ENCODE measurements at regions not wholly inside any gene's neighbourhood (a gene's known extent, or its start where the extent isn't known, plus 50 kb on each side); places are given as distances from the start of the nearest gene placed in this dataset.

DNA sequence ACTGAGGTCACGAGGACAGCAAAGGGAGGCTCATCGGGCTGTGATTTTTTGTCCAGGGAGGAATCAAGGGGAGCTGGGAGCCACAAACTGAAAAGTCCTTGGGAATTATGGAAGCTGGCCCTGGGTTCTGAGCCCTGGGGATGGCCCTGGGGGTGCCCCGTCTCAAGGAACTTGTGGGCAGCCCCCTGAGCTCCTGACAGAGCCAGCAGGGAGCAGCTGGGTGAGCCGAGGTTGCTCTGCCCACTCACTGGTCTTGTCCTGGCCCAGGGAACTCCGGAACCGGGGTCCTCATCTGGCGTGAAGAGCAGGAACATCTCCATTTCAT lies 61.3 kb upstream of the HDAC4 start:
- no peak for DNase-seq

DNA sequence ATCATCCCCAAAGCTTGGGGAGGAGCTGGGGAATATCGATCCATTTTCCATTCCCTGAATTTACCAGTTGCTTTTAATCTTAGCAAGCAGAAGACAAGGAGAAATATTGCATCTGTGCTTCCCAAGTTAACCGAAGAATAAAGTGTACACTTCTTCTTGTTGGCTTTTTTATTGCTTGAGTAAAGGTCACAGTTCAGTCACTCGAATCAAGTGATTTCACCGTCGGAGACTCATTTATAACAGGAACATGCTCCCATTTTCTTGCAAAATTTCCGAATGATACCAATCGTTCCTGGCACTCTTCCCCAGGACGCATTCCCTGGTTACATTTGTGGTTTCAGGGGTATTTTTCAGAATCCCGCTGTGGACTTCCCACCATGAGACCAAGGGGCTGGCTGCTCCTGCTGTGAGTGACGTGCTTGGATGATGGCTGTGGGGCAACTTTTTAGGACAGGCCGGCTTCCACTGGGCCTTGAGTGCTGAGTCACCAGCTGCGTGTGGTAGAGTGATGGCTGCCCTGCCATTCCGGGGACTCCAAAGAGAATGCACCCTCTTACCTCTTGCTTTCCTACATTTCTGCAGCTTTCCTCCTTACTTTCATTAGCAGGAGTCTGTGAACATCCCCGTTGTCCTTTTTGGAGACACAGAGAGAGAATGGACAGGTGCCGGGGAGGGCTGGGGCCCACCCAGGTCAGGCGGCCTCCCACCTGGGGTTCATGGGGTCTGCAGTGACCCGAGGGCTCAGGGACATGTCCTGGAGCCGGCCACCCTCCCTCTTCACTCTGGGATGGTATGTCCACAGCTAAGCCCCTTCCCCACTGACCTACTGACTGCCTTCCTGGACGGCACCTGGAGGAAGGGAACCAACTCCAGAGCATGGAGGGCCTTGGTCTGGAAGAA lies 60.7 kb upstream of the HDAC4 start:
- no peak for DNase-seq

DNA sequence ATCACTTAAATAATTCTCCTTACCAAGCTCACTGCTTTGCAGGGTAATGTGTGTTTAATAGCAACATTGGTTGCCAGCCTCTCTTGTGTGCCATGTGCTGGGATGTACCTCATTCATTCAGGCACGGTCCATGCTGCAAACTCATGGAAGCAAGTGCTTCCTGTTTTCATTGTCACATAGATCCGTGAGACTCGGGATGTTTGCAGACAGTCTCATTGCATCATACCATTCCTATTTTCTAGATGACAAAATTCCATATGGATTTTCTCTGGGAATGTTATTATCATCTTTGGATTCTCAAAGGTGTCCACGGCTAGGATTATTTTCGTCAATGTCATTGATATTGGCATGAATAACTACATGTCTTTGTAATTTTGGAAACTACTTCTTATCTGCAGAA lies 60.0 kb upstream of the HDAC4 start:
- DNase-seq = no peak

DNA sequence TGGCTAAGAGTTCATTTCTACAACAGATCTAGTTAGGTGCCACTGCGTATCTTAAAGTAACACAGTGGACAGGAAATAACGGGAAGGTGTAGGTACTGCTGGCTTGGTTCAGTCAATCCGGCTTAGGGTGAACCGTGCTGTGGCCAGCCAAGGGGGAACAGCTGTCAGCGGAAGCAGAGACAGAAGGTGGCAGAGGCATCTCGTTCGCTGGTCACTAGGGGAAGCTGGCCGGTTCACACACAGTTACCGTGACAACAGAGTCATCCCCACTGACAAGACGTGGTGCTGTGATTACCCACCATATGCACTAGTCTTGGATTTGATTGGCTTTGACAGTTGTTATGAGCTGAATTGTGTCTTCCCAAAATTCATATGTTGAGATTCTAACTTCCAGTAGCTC lies 58.8 kb upstream of the HDAC4 start:
- DNase-seq = no peak

DNA sequence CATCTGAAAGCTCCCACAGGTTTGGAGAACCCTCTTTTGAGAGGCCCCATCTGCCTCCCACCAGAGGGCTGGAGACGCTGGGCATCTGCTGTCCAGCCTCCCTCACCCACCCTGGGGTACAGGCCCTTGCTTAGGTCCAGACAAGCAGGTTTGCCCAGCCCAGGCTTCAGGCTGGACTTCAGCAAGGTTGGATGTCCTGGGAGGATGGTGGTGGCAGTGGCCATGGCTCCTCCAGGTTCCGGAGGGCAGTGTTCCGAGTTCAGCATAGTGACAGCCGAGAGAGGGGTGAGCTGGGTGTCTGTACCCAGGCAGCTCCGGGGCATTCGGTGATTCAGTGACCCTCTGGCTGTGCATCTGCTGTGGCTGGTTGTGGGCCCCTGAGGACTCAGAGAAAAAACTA lies 58.2 kb upstream of the HDAC4 start:
- DNase-seq = no peak

DNA sequence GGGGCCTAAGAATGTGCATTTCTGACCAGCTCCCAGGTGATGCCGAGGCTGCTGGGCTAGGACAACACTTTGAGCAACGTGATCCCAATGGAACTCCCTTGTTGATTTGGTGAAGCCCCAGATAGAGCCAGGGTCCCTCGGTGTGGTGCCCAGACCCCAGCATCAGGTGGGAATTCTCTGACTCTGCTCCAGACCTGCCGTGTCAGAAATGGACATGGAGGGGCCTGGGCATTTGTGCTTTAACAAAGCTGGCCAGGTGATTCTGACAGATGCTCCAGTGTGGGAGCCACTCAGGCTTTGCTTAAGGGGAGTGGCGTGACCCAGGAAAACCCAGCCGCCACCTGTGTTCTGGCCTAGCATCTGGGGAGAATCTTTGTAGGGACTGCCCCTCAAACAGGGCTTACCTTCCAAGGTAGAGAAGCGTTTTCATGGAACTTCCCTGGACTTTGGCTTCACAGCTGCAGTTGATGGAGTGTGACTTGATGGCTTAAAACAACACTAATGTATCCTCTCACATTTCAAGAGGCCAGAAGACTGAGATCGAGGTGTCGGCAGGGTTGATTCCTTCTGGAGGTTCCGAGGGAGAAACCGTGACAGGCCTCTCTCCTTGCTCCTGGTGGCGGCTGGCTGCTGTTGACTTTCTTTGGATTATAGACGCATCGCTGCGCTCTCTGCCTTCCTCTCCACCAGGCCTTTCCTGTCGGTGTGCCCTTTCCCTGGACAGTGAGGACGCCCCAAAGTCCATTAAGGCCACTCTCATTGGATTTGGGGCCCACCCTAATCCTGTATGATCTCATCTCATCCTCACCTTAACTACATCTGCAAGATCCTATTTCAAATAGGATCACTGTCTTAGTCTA lies 57.0 kb upstream of the HDAC4 start:
- no peak for DNase-seq

DNA sequence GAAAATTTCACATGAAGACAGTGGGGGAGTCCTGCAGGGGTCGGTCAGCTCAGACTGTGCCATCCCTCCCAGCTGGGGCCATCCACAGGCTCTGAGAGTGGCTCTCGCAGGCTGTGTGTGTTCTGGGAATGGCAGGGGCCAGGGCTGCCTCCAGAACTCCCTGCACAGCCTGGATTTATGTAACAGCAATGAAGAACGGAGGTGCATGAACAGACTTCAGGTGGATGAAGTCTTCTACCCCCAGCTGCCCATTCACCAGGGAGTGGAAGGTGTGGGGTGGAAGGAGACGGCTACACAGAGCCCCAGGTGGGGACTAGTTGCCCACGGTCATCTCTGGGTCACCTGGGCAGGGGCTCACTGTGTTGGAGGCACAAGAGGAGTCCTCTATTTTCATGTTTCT lies 56.1 kb upstream of the HDAC4 start:
- DNase-seq = no peak

DNA sequence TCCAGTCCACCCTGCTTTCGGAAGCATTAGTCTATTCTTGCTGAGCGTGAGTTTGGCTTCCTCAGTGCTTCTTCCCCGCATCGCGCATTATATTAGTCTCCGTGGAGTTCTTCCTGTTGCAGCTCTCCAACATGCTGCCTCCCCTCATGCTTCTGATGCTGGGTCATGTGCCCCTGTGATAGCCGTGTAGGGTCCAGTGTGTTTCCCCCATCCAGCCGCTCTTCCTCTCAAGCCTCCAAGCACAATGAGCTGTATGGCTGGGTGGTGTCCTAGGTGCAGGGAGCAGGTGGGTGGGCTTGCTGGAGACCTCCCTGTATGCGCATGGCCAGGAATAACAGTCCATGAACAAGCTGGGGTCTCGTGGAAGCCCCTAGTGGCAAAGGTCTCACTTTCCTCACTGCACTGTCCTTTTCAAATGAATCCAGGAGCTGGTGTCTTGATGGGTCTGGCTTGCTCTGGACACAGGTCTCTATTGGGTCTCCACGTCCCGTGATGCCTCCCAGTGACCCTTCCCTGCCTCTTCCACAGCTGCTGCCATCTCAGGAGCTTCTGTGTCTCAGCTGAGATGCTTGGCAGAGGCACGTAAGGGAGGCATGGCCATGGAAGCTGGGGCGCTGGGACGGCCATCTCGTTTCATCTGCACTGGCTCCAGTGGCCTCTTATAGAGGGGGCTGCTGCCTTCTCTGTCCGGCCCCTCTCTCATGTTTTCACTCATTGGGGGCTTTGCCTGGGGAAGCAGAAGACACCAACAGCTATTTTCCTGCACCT lies 54.8 kb upstream of the HDAC4 start:
- DNase-seq = no peak

DNA sequence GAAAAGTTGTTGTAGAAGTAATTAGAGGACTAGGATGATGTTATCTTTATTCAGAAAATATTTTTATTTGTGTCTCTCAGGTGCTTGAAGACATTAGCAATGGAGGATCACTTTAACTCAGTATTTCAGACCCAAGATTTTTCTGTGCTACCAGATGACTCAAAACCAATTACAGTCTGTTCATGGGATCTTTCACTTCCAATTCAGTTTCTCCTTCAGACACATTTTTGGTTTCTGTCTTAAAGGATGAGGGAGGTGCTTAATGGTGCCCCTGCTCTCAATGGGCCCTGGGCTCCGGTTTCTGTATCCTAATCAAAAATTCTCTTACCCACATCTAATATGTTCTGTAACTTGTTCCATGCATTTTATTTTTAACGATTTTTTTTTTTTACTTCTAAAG lies 53.7 kb upstream of the HDAC4 start:
- no peak for DNase-seq

Data from right lung (tissue), 2 donors.